Large intestine (tissue), 3 donors: ENCODE measurements at regions not wholly inside any gene's neighbourhood (a gene's known extent, or its start where the extent isn't known, plus 50 kb on each side); places are given as distances from the start of the nearest gene placed in this dataset.

Experiments used
- DNase-seq, 2 donors: peaks; one replicate each; pipeline versions ENCODE4 v3.0.0 to v3.0.0-alpha.2; 2013
- H3K27ac ChIP-seq: one replicate; pipeline ENCODE4 v1.5.1; 2013; ENCODE audit warnings: low read length
- H3K27me3 ChIP-seq: 2 replicates; pipeline ENCODE4 v1.6.1; 2013; ENCODE audit warnings: low read length; ENCODE audit not compliant: control insufficient read depth, insufficient read depth
- H3K36me3 ChIP-seq: 2 replicates; pipeline ENCODE4 v1.6.1; 2013; ENCODE audit warnings: low read length; ENCODE audit not compliant: control insufficient read depth, insufficient read depth
- H3K4me1 ChIP-seq: one replicate; pipeline ENCODE4 v1.6.1; 2013; ENCODE audit warnings: low read length; ENCODE audit not compliant: control insufficient read depth, insufficient read depth
- H3K4me3 ChIP-seq: one replicate; pipeline ENCODE4 v1.5.1; 2013; ENCODE audit warnings: low read length
- H3K9me3 ChIP-seq: one replicate; pipeline ENCODE4 v1.6.1; 2013; ENCODE audit warnings: mild to moderate bottlenecking, low read depth, low read length, moderate library complexity; ENCODE audit not compliant: control insufficient read depth
- WGBS: methylation state at CpG from one replicate; pipeline ENCODE4 v1.1.5; 2013; ENCODE audit warnings: low lambda C conversion rate; ENCODE audit not compliant: insufficient coverage; 5-methylcytosine and 5-hydroxymethylcytosine counted together

GRCh38 chrX:7264399-7264798, 116.4 kb upstream of the PUDP start:
- H3K36me3 ChIP-seq = no peaks in the 10 kb centered on the region
- H3K4me3 ChIP-seq = no peak overlapping the region
- no peaks in the 10 kb centered on the region for H3K9me3 ChIP-seq
- no peaks in the 10 kb centered on the region for H3K27me3 ChIP-seq
- H3K4me1 ChIP-seq = no peaks in the 10 kb centered on the region
- DNase-seq = no peak
- no CpG with 5 or more reads among the region's 2 CpGs for WGBS
- no peak overlapping the region for H3K27ac ChIP-seq

DNA sequence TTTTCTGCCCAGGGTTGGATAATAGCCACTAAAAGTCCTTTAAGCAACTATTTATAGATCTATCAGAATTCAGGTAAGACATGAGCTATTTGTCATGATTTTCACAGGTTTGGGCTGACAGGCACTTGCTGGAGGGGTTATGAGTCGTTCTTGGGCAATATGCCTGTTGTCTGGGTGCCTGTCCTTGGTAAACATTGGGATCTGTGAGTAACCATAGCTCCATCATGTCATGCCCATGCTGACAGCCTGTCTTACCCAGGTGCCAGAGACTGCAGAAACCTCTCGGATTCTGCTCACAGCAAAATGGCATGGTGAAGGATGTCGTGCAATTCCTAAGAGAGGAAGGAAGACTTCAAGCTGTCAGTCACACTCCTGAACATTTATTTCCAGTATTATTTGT, 116.0 kb upstream of the PUDP start:
- no peak for DNase-seq
- Histone ChIP-seq H3K4me3 (no peak overlapping the region), H3K27ac (no peak overlapping the region), H3K9me3 (no peaks in the 10 kb centered on the region), H3K36me3 (no peaks in the 10 kb centered on the region), H3K27me3 (no peaks in the 10 kb centered on the region), H3K4me1 (no peaks in the 10 kb centered on the region)
- WGBS = no CpG with 5 or more reads among the region's 3 CpGs

DNA sequence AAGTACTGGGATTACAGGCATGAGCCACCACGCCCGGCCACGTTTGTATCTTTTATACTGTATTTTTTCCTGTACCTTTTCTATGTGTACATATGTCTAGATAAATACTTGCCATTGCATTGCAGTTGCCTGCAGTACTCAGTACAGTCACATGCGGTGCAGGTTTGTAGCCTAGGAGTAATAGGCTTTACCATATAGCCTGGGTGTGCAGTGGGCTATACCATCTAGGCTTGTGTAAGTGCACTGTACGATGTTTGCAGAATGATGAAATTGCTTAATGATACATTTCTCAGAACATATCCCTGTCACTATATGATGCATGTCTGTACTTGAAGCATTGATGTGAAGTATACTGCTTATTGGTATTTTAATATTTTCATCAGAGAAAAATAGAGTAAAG, 115.4 kb upstream of the PUDP start:
- no peaks in the 10 kb centered on the region for H3K36me3 ChIP-seq
- no peaks in the 10 kb centered on the region for H3K27me3 ChIP-seq
- H3K4me3 ChIP-seq = no peak overlapping the region
- no peaks in the 10 kb centered on the region for H3K4me1 ChIP-seq
- no peaks in the 10 kb centered on the region for H3K9me3 ChIP-seq
- H3K27ac ChIP-seq = no peak overlapping the region
- no CpG with 5 or more reads among the region's 5 CpGs for WGBS
- no peak for DNase-seq

GRCh38 chrX:7262551-7262950, 114.6 kb upstream of the PUDP start:
- no peaks in the 10 kb centered on the region for H3K27me3 ChIP-seq
- H3K9me3 ChIP-seq = no peaks in the 10 kb centered on the region
- no peak overlapping the region for H3K4me3 ChIP-seq
- no peaks in the 10 kb centered on the region for H3K36me3 ChIP-seq
- no peak overlapping the region for H3K27ac ChIP-seq
- H3K4me1 ChIP-seq = no peaks in the 10 kb centered on the region
- DNase-seq = no peak

DNA sequence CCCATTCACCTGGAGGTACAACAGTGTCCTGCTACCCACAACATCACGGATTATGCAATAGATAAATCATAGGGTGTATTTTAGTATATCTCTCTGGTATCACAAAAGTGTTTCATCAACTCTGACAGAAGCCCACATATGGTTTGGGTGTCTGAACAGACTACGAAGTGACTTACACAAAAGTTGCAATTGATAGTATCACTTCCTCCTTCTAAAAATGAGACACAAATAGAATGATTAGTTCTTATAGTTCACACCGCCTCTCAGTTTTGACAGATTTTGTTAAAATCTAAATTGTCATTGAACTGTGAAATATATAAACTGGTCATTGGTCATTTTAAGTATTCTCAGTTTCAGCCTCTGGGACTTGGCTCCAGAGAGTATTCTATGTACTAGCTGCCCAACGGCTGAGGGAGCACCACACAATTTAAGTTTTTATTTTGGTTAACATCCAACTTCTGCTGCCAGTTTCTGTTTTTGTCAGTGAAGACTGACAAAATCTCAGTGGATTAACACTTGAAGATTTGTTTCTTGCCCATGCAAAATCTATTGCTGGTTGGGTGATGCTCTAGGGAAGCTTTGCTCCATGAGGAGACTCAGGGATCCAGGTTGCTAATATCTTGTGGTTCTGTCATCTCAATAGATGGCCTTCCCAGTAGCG, 113.8 kb upstream of the PUDP start:
- no peak for DNase-seq
- no peaks in the 10 kb centered on the region for H3K36me3 ChIP-seq
- no peaks in the 10 kb centered on the region for H3K27me3 ChIP-seq
- no peak overlapping the region for H3K4me3 ChIP-seq
- H3K9me3 ChIP-seq = no peaks in the 10 kb centered on the region
- H3K27ac ChIP-seq = no peak overlapping the region
- WGBS = no CpG with 5 or more reads among the region's 5 CpGs
- H3K4me1 ChIP-seq = no peaks in the 10 kb centered on the region

GRCh38 chrX:7254144-7254543, 106.2 kb upstream of the PUDP start:
- Histone ChIP-seq H3K4me3 (no peak overlapping the region), H3K9me3 (no peaks in the 10 kb centered on the region), H3K36me3 (no peaks in the 10 kb centered on the region), H3K27ac (no peak overlapping the region), H3K27me3 (no peaks in the 10 kb centered on the region), H3K4me1 (no peaks in the 10 kb centered on the region)
- no CpG with 5 or more reads among the region's 4 CpGs for WGBS
- DNase-seq = no peak

GRCh38 chrX:7253565-7253964, 105.6 kb upstream of the PUDP start:
- Histone ChIP-seq H3K4me1 (no peaks in the 10 kb centered on the region), H3K27ac (no peak overlapping the region), H3K36me3 (no peaks in the 10 kb centered on the region), H3K9me3 (no peaks in the 10 kb centered on the region), H3K4me3 (no peak overlapping the region), H3K27me3 (no peaks in the 10 kb centered on the region)
- DNase-seq = no peak
- WGBS = 100% methylated on average over 2 of the region's 5 CpGs

- H3K27me3 ChIP-seq = no peaks in the 10 kb centered on the region
- no peaks in the 10 kb centered on the region for H3K4me1 ChIP-seq
- H3K9me3 ChIP-seq = no peaks in the 10 kb centered on the region
- no peak overlapping the region for H3K4me3 ChIP-seq
- no peaks in the 10 kb centered on the region for H3K36me3 ChIP-seq
- no peak overlapping the region for H3K27ac ChIP-seq
- peak in 1 of 2 donors; percentile 27 for DNase-seq
- WGBS = no CpG with 5 or more reads among the region's 5 CpGs
Measured at GRCh38 chrX:7252013-7252610, 104.2 kb upstream of the PUDP start.

DNA sequence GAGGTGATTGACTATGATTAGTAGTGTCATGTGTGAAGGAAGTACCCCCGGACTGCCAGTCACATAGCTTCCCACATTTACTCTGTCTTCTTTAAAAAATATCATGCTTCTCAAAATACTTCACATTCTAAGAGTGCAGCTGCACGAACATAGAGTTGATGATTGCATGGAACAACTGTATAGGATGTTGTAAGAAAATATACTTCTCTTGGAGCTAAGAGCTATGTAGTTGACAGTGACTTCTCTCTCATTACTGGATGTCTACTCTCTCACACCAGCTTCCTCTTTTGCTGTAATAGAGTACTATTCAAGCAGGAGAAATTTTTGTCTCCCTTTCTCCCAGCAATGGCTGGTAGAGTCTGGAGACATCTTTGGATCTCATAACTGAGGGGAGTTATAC, 99.4 kb upstream of the PUDP start:
- Histone ChIP-seq H3K9me3 (no peaks in the 10 kb centered on the region), H3K27ac (no peak overlapping the region), H3K27me3 (no peaks in the 10 kb centered on the region), H3K4me3 (no peak overlapping the region), H3K36me3 (no peaks in the 10 kb centered on the region), H3K4me1 (no peaks in the 10 kb centered on the region)
- WGBS = no CpG with 5 or more reads among the region's 2 CpGs
- DNase-seq = no peak

GRCh38 chrX:7244405-7244804, 96.5 kb upstream of the PUDP start:
- no peak overlapping the region for H3K4me3 ChIP-seq
- H3K9me3 ChIP-seq = no peaks in the 10 kb centered on the region
- no peaks in the 10 kb centered on the region for H3K4me1 ChIP-seq
- H3K27me3 ChIP-seq = no peaks in the 10 kb centered on the region
- H3K27ac ChIP-seq = no peak overlapping the region
- H3K36me3 ChIP-seq = no peaks in the 10 kb centered on the region
- no CpG with 5 or more reads among the region's 3 CpGs for WGBS
- DNase-seq = no peak

GRCh38 chrX:7242613-7243012, 94.7 kb upstream of the PUDP start:
- H3K4me3 ChIP-seq = no peak overlapping the region
- H3K27me3 ChIP-seq = no peaks in the 10 kb centered on the region
- WGBS = no CpG with 5 or more reads among the region's 1 CpG
- H3K4me1 ChIP-seq = no peaks in the 10 kb centered on the region
- no peaks in the 10 kb centered on the region for H3K9me3 ChIP-seq
- no peak for DNase-seq
- no peak overlapping the region for H3K27ac ChIP-seq
- H3K36me3 ChIP-seq = no peaks in the 10 kb centered on the region
